ENCODE measurements at regions not wholly inside any gene's neighbourhood (a gene's known extent, or its start where the extent isn't known, plus 50 kb on each side); places are given as distances from the start of the nearest gene placed in this dataset.

- TF ChIP-seq, protein P1, sequence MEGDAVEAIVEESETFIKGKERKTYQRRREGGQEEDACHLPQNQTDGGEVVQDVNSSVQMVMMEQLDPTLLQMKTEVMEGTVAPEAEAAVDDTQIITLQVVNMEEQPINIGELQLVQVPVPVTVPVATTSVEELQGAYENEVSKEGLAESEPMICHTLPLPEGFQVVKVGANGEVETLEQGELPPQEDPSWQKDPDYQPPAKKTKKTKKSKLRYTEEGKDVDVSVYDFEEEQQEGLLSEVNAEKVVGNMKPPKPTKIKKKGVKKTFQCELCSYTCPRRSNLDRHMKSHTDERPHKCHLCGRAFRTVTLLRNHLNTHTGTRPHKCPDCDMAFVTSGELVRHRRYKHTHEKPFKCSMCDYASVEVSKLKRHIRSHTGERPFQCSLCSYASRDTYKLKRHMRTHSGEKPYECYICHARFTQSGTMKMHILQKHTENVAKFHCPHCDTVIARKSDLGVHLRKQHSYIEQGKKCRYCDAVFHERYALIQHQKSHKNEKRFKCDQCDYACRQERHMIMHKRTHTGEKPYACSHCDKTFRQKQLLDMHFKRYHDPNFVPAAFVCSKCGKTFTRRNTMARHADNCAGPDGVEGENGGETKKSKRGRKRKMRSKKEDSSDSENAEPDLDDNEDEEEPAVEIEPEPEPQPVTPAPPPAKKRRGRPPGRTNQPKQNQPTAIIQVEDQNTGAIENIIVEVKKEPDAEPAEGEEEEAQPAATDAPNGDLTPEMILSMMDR (conservative IDR thresholded peaks at IDR 0.05; ENCODE audit: low read depth, low read length) = no peak
- H3K4me3 ChIP-seq (ENCODE audit: low read depth, low read length) = no peak overlapping the region
- no peak for DNase-seq (ENCODE audit: low read depth)
Observed at GRCh38 chr14:95818581-95818980, 58.1 kb upstream of the TUNAR start.

DNA sequence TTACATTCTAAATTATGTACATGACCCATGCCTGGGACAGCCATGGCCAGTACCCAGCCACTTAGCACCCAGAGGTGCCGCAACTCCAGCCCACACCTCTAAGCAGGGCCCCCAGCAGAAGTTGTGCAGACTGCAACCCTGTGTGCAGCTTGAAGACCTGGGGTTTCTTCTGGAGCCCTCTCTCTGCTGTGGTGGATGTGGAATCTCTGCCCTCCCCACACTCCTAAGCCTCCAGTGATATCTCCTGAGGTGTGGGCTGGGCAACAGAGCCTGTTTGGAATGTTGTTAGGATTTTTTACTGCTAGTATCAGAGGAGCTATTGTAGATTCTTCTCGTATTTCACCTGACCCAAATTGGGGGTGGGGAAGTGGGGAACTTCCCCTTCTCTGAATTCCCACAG is 59.4 kb upstream of the TUNAR start:
- H3K4me3 ChIP-seq (ENCODE audit: low read depth, low read length) = no peak overlapping the region
- DNase-seq (ENCODE audit: low read depth) = no peak
- TF ChIP-seq, protein P1 (conservative IDR thresholded peaks at IDR 0.05; ENCODE audit: low read depth, low read length) = no peak

- TF ChIP-seq, protein P1 (conservative IDR thresholded peaks at IDR 0.05; ENCODE audit: low read depth, low read length) = no peak
- no peak overlapping the region for H3K4me3 ChIP-seq (ENCODE audit: low read depth, low read length)
Observed at GRCh38 chr14:95816539-95816938, 60.1 kb upstream of the TUNAR start.

GRCh38 chr14:95815226-95815690 is 61.4 kb upstream of the TUNAR start:
- H3K4me3 ChIP-seq (ENCODE audit: low read depth, low read length) = no peak overlapping the region
- TF ChIP-seq, protein P1 (conservative IDR thresholded peaks at IDR 0.05; ENCODE audit: low read depth, low read length) = no peak
- DNase-seq (ENCODE audit: low read depth) = no peak

More at GRCh38 chr14:95816539-95816938, 60.1 kb upstream of the TUNAR start:
- DNase-seq (ENCODE audit: low read depth) = no peak

GRCh38 chr14:95814363-95815225 is 62.0 kb upstream of the TUNAR start:
- TF ChIP-seq, protein P1 (conservative IDR thresholded peaks at IDR 0.05; ENCODE audit: low read depth, low read length) = no peak
- no peak for DNase-seq (ENCODE audit: low read depth)
- no peak overlapping the region for H3K4me3 ChIP-seq (ENCODE audit: low read depth, low read length)

- TF ChIP-seq, protein P1 (conservative IDR thresholded peaks at IDR 0.05; ENCODE audit: low read depth, low read length) = no peak
- H3K4me3 ChIP-seq (ENCODE audit: low read depth, low read length) = no peak overlapping the region
- DNase-seq (ENCODE audit: low read depth) = no peak
Observed at GRCh38 chr14:95811813-95812212, 64.8 kb upstream of the TUNAR start.

DNA sequence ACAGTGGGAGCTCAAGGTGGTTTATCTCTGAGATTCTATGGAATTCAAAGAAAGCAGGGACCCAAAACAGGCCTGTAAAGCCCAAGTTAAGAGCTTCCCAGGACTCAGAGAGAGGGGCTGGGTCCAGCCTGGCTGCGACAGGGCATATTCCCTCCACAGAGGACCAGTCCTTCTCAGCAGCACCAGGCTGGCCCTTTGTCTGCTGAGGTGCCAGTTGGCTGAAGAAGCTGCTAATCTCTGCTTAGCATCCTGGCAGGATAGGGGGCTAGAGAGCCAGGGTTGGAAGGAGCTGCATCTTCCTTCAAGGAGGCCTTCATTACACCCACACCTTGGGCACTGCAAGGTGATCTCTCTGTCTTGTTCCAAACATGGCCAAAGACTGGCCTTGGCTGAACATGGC is 68.3 kb upstream of the TUNAR start:
- TF ChIP-seq, protein P1 (conservative IDR thresholded peaks at IDR 0.05; ENCODE audit: low read depth, low read length) = no peak
- no peak overlapping the region for H3K4me3 ChIP-seq (ENCODE audit: low read depth, low read length)
- DNase-seq (ENCODE audit: low read depth) = no peak
